ENCODE measurements at regions not wholly inside any gene's neighbourhood (a gene's known extent, or its start where the extent isn't known, plus 50 kb on each side); places are given as distances from the start of the nearest gene placed in this dataset.

GRCh38 chr13:18959229-18959628 lies 222.4 kb downstream of the TUBA3C start:
- no peak for TF ChIP-seq CTCF (IDR thresholded peaks at IDR 0.05)
- no peak overlapping the region for H3K4me3 ChIP-seq
- no peak overlapping the region for H3K27ac ChIP-seq
- DNase-seq (ENCODE audit: low spot score): no peak

GRCh38 chr13:18956473-18957078 lies 225.0 kb downstream of the TUBA3C start:
- no peak for DNase-seq (ENCODE audit: low spot score)
- H3K27ac ChIP-seq: no peak overlapping the region
- H3K4me3 ChIP-seq: no peak overlapping the region
- no peak for TF ChIP-seq CTCF (IDR thresholded peaks at IDR 0.05)

- no peak for DNase-seq (ENCODE audit: low spot score)
- no peak for TF ChIP-seq CTCF (IDR thresholded peaks at IDR 0.05)
- Histone ChIP-seq H3K4me3 (no peak overlapping the region), H3K27ac (no peak overlapping the region)
These were observed 227.4 kb downstream of the TUBA3C start for GRCh38 chr13:18954254-18954653.

GRCh38 chr13:18953139-18953930 lies 228.3 kb downstream of the TUBA3C start:
- H3K27ac ChIP-seq: no peak overlapping the region
- TF ChIP-seq CTCF (IDR thresholded peaks at IDR 0.05): no peak
- DNase-seq (ENCODE audit: low spot score): no peak
- H3K4me3 ChIP-seq: no peak overlapping the region

GRCh38 chr13:18952225-18953016 lies 229.2 kb downstream of the TUBA3C start:
- no peak for DNase-seq (ENCODE audit: low spot score)
- no peak overlapping the region for H3K27ac ChIP-seq
- H3K4me3 ChIP-seq: no peak overlapping the region
- no peak for TF ChIP-seq CTCF (IDR thresholded peaks at IDR 0.05)

GRCh38 chr13:18951412-18951811 lies 230.2 kb downstream of the TUBA3C start:
- no peak overlapping the region for H3K27ac ChIP-seq
- TF ChIP-seq CTCF (IDR thresholded peaks at IDR 0.05): no peak
- no peak overlapping the region for H3K4me3 ChIP-seq
- no peak for DNase-seq (ENCODE audit: low spot score)

All from coronary artery (tissue), 2 donors.